ENCODE measurements at regions not wholly inside any gene's neighbourhood (a gene's known extent, or its start where the extent isn't known, plus 50 kb on each side); places are given as distances from the start of the nearest gene placed in this dataset.

- no peaks in the 10 kb centered on the region for H3K9me3 ChIP-seq (ENCODE audit: insufficient read depth, low read length, severe bottlenecking)
- no peak overlapping the region for H2AFZ ChIP-seq (ENCODE audit: low read depth, low read length)
- H3K27me3 ChIP-seq (ENCODE audit: insufficient read depth, low read length, poor library complexity): no peaks in the 10 kb centered on the region
- no peak overlapping the region for H3K27ac ChIP-seq (ENCODE audit: low read length)
- H3K4me1 ChIP-seq (ENCODE audit: insufficient read depth, low read length): no peaks in the 10 kb centered on the region
- H3K4me3 ChIP-seq (ENCODE audit: low read depth in 1 of 2, low read length in 2 of 2): no peak overlapping the region
- no peaks in the 10 kb centered on the region for H4K20me1 ChIP-seq (ENCODE audit: insufficient read depth, low read length)
- TF ChIP-seq EZH2 (IDR thresholded peaks at IDR 0.05; ENCODE audit: borderline replicate concordance, low read depth, low read length, severe bottlenecking) (no peak), CTCF (IDR thresholded peaks at IDR 0.05; ENCODE audit: borderline replicate concordance, extremely low read depth, low read length, poor library complexity, severe bottlenecking) (no peak)
- no peak overlapping the region for H3K9ac ChIP-seq (ENCODE audit: low read depth, low read length)
- H3K36me3 ChIP-seq (ENCODE audit: insufficient read depth, low read length): no peaks in the 10 kb centered on the region
- H3K79me2 ChIP-seq (ENCODE audit: insufficient read depth, low read length): no peaks in the 10 kb centered on the region
- no peak overlapping the region for H3K4me2 ChIP-seq (ENCODE audit: insufficient read depth, low read length)
- no peak for DNase-seq
- no peak for ATAC-seq (ENCODE audit: insufficient read depth, low read depth)
Observed at GRCh38 chr9:91131433-91131839, 230.3 kb downstream of the AUH start.

- Histone ChIP-seq H3K9me3 (ENCODE audit: insufficient read depth, low read length, severe bottlenecking) (no peaks in the 10 kb centered on the region), H3K4me1 (ENCODE audit: insufficient read depth, low read length) (no peaks in the 10 kb centered on the region), H2AFZ (ENCODE audit: low read depth, low read length) (no peak overlapping the region), H3K4me2 (ENCODE audit: insufficient read depth, low read length) (no peak overlapping the region), H3K79me2 (ENCODE audit: insufficient read depth, low read length) (no peaks in the 10 kb centered on the region), H3K27ac (ENCODE audit: low read length) (no peak overlapping the region), H3K27me3 (ENCODE audit: insufficient read depth, low read length, poor library complexity) (no peaks in the 10 kb centered on the region), H3K36me3 (ENCODE audit: insufficient read depth, low read length) (no peaks in the 10 kb centered on the region), H3K4me3 (ENCODE audit: low read depth in 1 of 2, low read length in 2 of 2) (no peak overlapping the region), H4K20me1 (ENCODE audit: insufficient read depth, low read length) (no peaks in the 10 kb centered on the region), H3K9ac (ENCODE audit: low read depth, low read length) (no peak overlapping the region)
- ATAC-seq (ENCODE audit: insufficient read depth, low read depth) (no peak), DNase-seq (no peak)
- TF ChIP-seq CTCF (IDR thresholded peaks at IDR 0.05; ENCODE audit: borderline replicate concordance, extremely low read depth, low read length, poor library complexity, severe bottlenecking): no peak
- no peak for TF ChIP-seq EZH2 (IDR thresholded peaks at IDR 0.05; ENCODE audit: borderline replicate concordance, low read depth, low read length, severe bottlenecking)
Observed at GRCh38 chr9:91132576-91133073, 229.1 kb downstream of the AUH start.

- Histone ChIP-seq H3K79me2 (ENCODE audit: insufficient read depth, low read length) (no peaks in the 10 kb centered on the region), H3K4me3 (ENCODE audit: low read depth in 1 of 2, low read length in 2 of 2) (no peak overlapping the region), H3K9me3 (ENCODE audit: insufficient read depth, low read length, severe bottlenecking) (no peaks in the 10 kb centered on the region), H4K20me1 (ENCODE audit: insufficient read depth, low read length) (no peaks in the 10 kb centered on the region), H3K27ac (ENCODE audit: low read length) (no peak overlapping the region), H3K4me2 (ENCODE audit: insufficient read depth, low read length) (no peak overlapping the region), H3K27me3 (ENCODE audit: insufficient read depth, low read length, poor library complexity) (no peaks in the 10 kb centered on the region), H3K36me3 (ENCODE audit: insufficient read depth, low read length) (no peaks in the 10 kb centered on the region), H2AFZ (ENCODE audit: low read depth, low read length) (no peak overlapping the region), H3K9ac (ENCODE audit: low read depth, low read length) (no peak overlapping the region), H3K4me1 (ENCODE audit: insufficient read depth, low read length) (no peaks in the 10 kb centered on the region)
- TF ChIP-seq CTCF (IDR thresholded peaks at IDR 0.05; ENCODE audit: borderline replicate concordance, extremely low read depth, low read length, poor library complexity, severe bottlenecking): no peak
- ATAC-seq (ENCODE audit: insufficient read depth, low read depth) (no peak), DNase-seq (no peak)
Observed at GRCh38 chr9:91134608-91135007, 227.1 kb downstream of the AUH start.

GRCh38 chr9:91137391-91137790, 224.3 kb downstream of the AUH start:
- H3K9ac ChIP-seq (ENCODE audit: low read depth, low read length): no peak overlapping the region
- H3K79me2 ChIP-seq (ENCODE audit: insufficient read depth, low read length): no peaks in the 10 kb centered on the region
- no peaks in the 10 kb centered on the region for H3K36me3 ChIP-seq (ENCODE audit: insufficient read depth, low read length)
- DNase-seq (no peak), ATAC-seq (ENCODE audit: insufficient read depth, low read depth) (no peak)
- no peaks in the 10 kb centered on the region for H3K4me1 ChIP-seq (ENCODE audit: insufficient read depth, low read length)
- no peak overlapping the region for H3K4me2 ChIP-seq (ENCODE audit: insufficient read depth, low read length)
- H2AFZ ChIP-seq (ENCODE audit: low read depth, low read length): no peak overlapping the region
- no peak overlapping the region for H3K4me3 ChIP-seq (ENCODE audit: low read depth in 1 of 2, low read length in 2 of 2)
- H3K27me3 ChIP-seq (ENCODE audit: insufficient read depth, low read length, poor library complexity): no peaks in the 10 kb centered on the region
- TF ChIP-seq EZH2 (IDR thresholded peaks at IDR 0.05; ENCODE audit: borderline replicate concordance, low read depth, low read length, severe bottlenecking) (no peak), CTCF (IDR thresholded peaks at IDR 0.05; ENCODE audit: borderline replicate concordance, extremely low read depth, low read length, poor library complexity, severe bottlenecking) (no peak)
- no peaks in the 10 kb centered on the region for H3K9me3 ChIP-seq (ENCODE audit: insufficient read depth, low read length, severe bottlenecking)
- no peak overlapping the region for H3K27ac ChIP-seq (ENCODE audit: low read length)
- no peaks in the 10 kb centered on the region for H4K20me1 ChIP-seq (ENCODE audit: insufficient read depth, low read length)

All from DND-41 (cell line).